Testis (tissue), 2 donors: ENCODE measurements at regions not wholly inside any gene's neighbourhood (a gene's known extent, or its start where the extent isn't known, plus 50 kb on each side); places are given as distances from the start of the nearest gene placed in this dataset.

ENCODE experiments used
- POLR2A ChIP-seq: fragments of 450-650 bp; IDR thresholded peaks from one replicate; pipeline ENCODE4 v1.6.1; 2017; ENCODE audit warnings: antibody characterized with exemption, mild to moderate bottlenecking, moderate library complexity
- TF ChIP-seq, protein P1 (sequence below), 3 experiments: fragments of 450-650 bp in 2 of 3; fragments of 200-600 bp in 1 of 3; sonication (generic) in 1 of 3; IDR thresholded peaks; one replicate each; pipeline ENCODE4 v1.5.1; 2016 to 2019; ENCODE audit warnings: antibody characterized with exemption in 3 of 3, mild to moderate bottlenecking in 2 of 3, moderate library complexity in 1 of 3

DNA sequence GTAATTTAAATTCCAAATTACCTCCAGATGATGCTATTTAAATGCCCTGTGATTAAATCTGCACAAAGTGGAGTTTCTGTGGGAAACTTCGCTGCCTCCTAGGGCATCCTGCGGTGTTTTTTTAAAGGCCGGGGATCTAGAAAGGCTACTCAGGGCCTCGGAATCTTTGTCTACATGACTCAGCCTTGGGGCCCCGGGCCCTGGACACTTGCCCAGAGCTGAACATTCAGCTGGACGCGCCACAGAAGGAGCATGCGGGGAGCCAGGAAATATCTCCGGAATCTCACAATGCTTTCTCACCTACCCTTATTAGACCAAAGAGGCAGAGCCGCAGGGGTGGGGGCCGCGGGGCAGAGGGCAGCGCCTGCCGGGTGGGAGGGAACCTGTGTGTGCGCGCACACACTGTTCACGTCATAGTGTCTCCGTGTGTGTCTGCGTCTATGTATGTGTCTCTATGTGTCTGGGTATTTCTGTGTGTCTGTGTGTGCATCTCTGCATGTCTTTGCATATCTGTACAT lies 145.5 kb upstream of the TPM1 start:
- TF ChIP-seq, protein P1, sequence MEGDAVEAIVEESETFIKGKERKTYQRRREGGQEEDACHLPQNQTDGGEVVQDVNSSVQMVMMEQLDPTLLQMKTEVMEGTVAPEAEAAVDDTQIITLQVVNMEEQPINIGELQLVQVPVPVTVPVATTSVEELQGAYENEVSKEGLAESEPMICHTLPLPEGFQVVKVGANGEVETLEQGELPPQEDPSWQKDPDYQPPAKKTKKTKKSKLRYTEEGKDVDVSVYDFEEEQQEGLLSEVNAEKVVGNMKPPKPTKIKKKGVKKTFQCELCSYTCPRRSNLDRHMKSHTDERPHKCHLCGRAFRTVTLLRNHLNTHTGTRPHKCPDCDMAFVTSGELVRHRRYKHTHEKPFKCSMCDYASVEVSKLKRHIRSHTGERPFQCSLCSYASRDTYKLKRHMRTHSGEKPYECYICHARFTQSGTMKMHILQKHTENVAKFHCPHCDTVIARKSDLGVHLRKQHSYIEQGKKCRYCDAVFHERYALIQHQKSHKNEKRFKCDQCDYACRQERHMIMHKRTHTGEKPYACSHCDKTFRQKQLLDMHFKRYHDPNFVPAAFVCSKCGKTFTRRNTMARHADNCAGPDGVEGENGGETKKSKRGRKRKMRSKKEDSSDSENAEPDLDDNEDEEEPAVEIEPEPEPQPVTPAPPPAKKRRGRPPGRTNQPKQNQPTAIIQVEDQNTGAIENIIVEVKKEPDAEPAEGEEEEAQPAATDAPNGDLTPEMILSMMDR (IDR thresholded peaks at IDR 0.05) = no peak
- no peak for TF ChIP-seq POLR2A
